HG02623 (cell line): ENCODE measurements at regions not wholly inside any gene's neighbourhood (a gene's known extent, or its start where the extent isn't known, plus 50 kb on each side); places are given as distances from the start of the nearest gene placed in this dataset.

Experiments
- ATAC-seq: cut with Tn5 transposase; IDR thresholded peaks from one replicate; pipeline ENCODE4 v1.9.1; 2021; ENCODE audit warnings: moderate library complexity; ENCODE audit not compliant: unreplicated experiment

- peak; percentile 59 for ATAC-seq
Observed at GRCh38 chr9:99513441-99514112, 291.5 kb downstream of the SEC61B start.

- ATAC-seq, result no peak
Observed at GRCh38 chr9:99515093-99515492, 293.0 kb downstream of the SEC61B start.

- ATAC-seq, result no peak
Observed at GRCh38 chr9:99515895-99516656, 294.0 kb downstream of the SEC61B start.

GRCh38 chr9:99516657-99517049 is 294.6 kb downstream of the SEC61B start:
- ATAC-seq, result no peak

- ATAC-seq, result no peak
Observed at GRCh38 chr9:99523838-99524237, 297.8 kb upstream of the NR4A3 start.

- no peak for ATAC-seq
Observed at GRCh38 chr9:99531313-99531712, 290.4 kb upstream of the NR4A3 start.

- no peak for ATAC-seq
Observed at GRCh38 chr9:99533421-99533820, 288.3 kb upstream of the NR4A3 start.

- ATAC-seq, result no peak
Observed at GRCh38 chr9:99537996-99538395, 283.7 kb upstream of the NR4A3 start.

GRCh38 chr9:99544526-99544925 is 277.2 kb upstream of the NR4A3 start:
- ATAC-seq, result no peak

GRCh38 chr9:99549441-99549840 is 272.2 kb upstream of the NR4A3 start:
- no peak for ATAC-seq

GRCh38 chr9:99555792-99556191 is 265.9 kb upstream of the NR4A3 start:
- ATAC-seq, result no peak

- ATAC-seq, result no peak
Observed at GRCh38 chr9:99556998-99557397, 264.7 kb upstream of the NR4A3 start.

- ATAC-seq, result no peak
Observed at GRCh38 chr9:99557816-99558215, 263.9 kb upstream of the NR4A3 start.

GRCh38 chr9:99559776-99560175 is 261.9 kb upstream of the NR4A3 start:
- ATAC-seq, result no peak

GRCh38 chr9:99560561-99560960 is 261.1 kb upstream of the NR4A3 start:
- no peak for ATAC-seq

- ATAC-seq, result no peak
Observed at GRCh38 chr9:99561509-99561917, 260.2 kb upstream of the NR4A3 start.

GRCh38 chr9:99561961-99562565 is 259.6 kb upstream of the NR4A3 start:
- no peak for ATAC-seq

- no peak for ATAC-seq
Observed at GRCh38 chr9:99563364-99563763, 258.3 kb upstream of the NR4A3 start.

- ATAC-seq, result no peak
Observed at GRCh38 chr9:99565203-99565602, 256.5 kb upstream of the NR4A3 start.

- ATAC-seq, result no peak
Observed at GRCh38 chr9:99567436-99567835, 254.2 kb upstream of the NR4A3 start.

GRCh38 chr9:99569840-99570239 is 251.8 kb upstream of the NR4A3 start:
- no peak for ATAC-seq

GRCh38 chr9:99572567-99572966 is 249.1 kb upstream of the NR4A3 start:
- no peak for ATAC-seq
